OCI-LY3 (cell line): ENCODE measurements at regions not wholly inside any gene's neighbourhood (a gene's known extent, or its start where the extent isn't known, plus 50 kb on each side); places are given as distances from the start of the nearest gene placed in this dataset.
"Not testable (repeated sequence)": the region's sequence is repeated elsewhere in the genome, so short reads cannot be mapped to it uniquely, and the experiment has no call there.

Experiments used
- H2AFZ ChIP-seq: fragments of 200-600, 300-600 bp; shearing (Covaris generic); 2 replicates; pipeline ENCODE4 v1.6.0; 2014; ENCODE audit warnings: antibody characterized with exemption, low read depth, low read length
- H3K27ac ChIP-seq: fragments of 200-600, 300-600 bp; sonication (generic); 2 replicates; pipeline ENCODE4 v1.5.1; 2014; ENCODE audit warnings: mild to moderate bottlenecking, low read length, moderate library complexity, mixed read lengths
- H3K27me3 ChIP-seq: fragments of 200-600, 300-600 bp; sonication (generic); 2 replicates; pipeline ENCODE4 v1.6.1; 2014; ENCODE audit warnings: low read depth, low read length, mixed read lengths
- H3K36me3 ChIP-seq: fragments of 200-600, 300-600 bp; sonication (generic); replicated peaks from 2 replicates; pipeline ENCODE3; 2014; ENCODE audit warnings: low read depth, low read length, mixed read lengths
- H3K4me1 ChIP-seq: fragments of 300-600, 200-600 bp; sonication (generic); 2 replicates; pipeline ENCODE4 v1.6.1; 2014; ENCODE audit warnings: low read length, mixed read lengths
- H3K4me2 ChIP-seq: fragments of 200-600, 300-600 bp; sonication (generic); 2 replicates; pipeline ENCODE4 v1.6.1; 2014; ENCODE audit warnings: low read length, mixed read lengths
- H3K4me3 ChIP-seq: fragments of 300-600, 200-600 bp; sonication (generic); 2 replicates; pipeline ENCODE4 v1.5.1; 2014; ENCODE audit warnings: antibody characterized with exemption, mild to moderate bottlenecking, low read length, moderate library complexity
- H3K79me2 ChIP-seq: fragments of 300-600, 200-600 bp; shearing (Covaris generic); 2 replicates; pipeline ENCODE4 v1.6.1; 2014; ENCODE audit warnings: mild to moderate bottlenecking, low read length, mixed read lengths
- H3K9ac ChIP-seq: fragments of 300-600, 200-600 bp; shearing (Covaris generic); 2 replicates; pipeline ENCODE4 v1.6.0; 2014; ENCODE audit warnings: mild to moderate bottlenecking, low read length, moderate library complexity
- H3K9me3 ChIP-seq: fragments of 200-600, 300-600 bp; shearing (Covaris generic); 2 replicates; pipeline ENCODE4 v1.6.1; 2014; ENCODE audit warnings: low read length, mixed read lengths; ENCODE audit not compliant: insufficient read depth
- H4K20me1 ChIP-seq: fragments of 200-600, 300-600 bp; sonication (generic); 2 replicates; pipeline ENCODE4 v1.6.1; 2016; ENCODE audit warnings: low read length, mixed read lengths; ENCODE audit not compliant: insufficient read depth
- EZH2phosphoT487 ChIP-seq: fragments of 200-600 bp; shearing (Covaris generic); IDR thresholded peaks from 2 replicates; pipeline ENCODE4 v1.6.1; 2018; ENCODE audit warnings: antibody characterized with exemption, mixed run types, low read depth
- TF ChIP-seq, protein P1 (sequence below): fragments of 200-600, 300-600 bp; sonication (generic); IDR thresholded peaks from 2 replicates; pipeline ENCODE4 v1.5.1; 2014; ENCODE audit warnings: antibody characterized with exemption, low read length, low read depth

DNA sequence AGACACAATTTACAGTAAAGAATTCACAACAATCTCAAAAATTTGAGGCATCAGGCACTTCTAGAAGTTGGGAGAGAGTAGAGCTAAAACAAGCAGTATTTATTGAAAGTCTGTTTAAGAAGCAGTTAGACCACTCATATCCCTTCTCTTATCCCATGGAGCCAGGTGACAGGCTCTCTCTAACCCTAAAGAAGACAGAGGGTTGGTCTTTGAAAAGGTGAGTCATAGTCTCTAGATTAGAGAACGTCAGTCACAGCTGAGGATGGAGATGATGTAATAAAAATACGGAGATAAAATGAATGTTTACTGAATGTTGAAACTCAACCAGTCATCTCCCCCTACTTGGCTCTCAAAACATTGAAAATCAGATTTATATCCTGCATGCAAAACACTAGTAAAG, 223.8 kb downstream of the CHIC2 start:
- Histone ChIP-seq H3K9ac (no peak overlapping the region), H3K9me3 (no peaks in the 10 kb centered on the region), H4K20me1 (no peaks in the 10 kb centered on the region), H3K4me3 (no peak overlapping the region), H3K4me1 (no peaks in the 10 kb centered on the region), H3K27me3 (no peaks in the 10 kb centered on the region), H3K4me2 (no peak overlapping the region), H3K27ac (no peak overlapping the region), H3K79me2 (no peaks in the 10 kb centered on the region), H3K36me3 (no peaks in the 10 kb centered on the region), H2AFZ (no peak overlapping the region)
- TF ChIP-seq, protein P1, sequence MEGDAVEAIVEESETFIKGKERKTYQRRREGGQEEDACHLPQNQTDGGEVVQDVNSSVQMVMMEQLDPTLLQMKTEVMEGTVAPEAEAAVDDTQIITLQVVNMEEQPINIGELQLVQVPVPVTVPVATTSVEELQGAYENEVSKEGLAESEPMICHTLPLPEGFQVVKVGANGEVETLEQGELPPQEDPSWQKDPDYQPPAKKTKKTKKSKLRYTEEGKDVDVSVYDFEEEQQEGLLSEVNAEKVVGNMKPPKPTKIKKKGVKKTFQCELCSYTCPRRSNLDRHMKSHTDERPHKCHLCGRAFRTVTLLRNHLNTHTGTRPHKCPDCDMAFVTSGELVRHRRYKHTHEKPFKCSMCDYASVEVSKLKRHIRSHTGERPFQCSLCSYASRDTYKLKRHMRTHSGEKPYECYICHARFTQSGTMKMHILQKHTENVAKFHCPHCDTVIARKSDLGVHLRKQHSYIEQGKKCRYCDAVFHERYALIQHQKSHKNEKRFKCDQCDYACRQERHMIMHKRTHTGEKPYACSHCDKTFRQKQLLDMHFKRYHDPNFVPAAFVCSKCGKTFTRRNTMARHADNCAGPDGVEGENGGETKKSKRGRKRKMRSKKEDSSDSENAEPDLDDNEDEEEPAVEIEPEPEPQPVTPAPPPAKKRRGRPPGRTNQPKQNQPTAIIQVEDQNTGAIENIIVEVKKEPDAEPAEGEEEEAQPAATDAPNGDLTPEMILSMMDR, result no peak
- TF ChIP-seq EZH2phosphoT487, result no peak

DNA sequence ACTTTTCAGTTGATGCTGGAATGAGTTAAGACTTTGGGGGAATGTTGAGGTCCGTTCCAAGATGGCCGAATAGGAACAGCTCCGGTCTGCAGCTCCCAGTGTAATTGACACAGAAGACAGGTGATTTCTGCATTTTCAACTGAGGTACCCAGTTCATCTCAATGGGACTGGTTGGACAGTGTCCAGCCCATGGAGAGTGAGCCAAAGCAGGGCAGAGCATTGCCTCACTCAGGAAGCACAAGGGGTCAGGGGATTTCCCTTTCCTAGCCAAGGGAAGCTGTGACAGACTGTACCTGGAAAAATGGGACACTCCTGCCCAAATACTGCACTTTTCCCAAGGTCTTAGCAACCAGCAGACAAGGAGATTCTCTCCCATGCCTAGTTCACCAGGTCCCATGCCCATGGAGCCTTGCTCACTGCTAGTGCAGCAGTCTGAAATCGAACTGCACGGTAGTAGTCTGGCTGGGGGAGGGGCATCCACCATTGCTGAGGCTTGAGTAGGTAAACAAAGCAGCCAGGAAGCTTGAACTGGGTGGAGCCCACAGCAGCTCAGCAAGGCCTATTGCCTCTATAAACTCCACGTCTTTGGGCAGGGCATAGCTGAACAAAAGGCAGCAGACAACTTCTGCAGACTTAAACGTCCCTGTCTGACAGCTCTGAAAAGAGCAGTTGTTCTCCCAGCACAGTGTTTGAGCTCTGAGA, 231.0 kb downstream of the CHIC2 start:
- H3K4me1 ChIP-seq, H3K27ac ChIP-seq, H3K27me3 ChIP-seq, H3K79me2 ChIP-seq, H2AFZ ChIP-seq, H3K4me3 ChIP-seq, H4K20me1 ChIP-seq, H3K9ac ChIP-seq, H3K4me2 ChIP-seq, H3K9me3 ChIP-seq, H3K36me3 ChIP-seq: not testable (repeated sequence)

DNA sequence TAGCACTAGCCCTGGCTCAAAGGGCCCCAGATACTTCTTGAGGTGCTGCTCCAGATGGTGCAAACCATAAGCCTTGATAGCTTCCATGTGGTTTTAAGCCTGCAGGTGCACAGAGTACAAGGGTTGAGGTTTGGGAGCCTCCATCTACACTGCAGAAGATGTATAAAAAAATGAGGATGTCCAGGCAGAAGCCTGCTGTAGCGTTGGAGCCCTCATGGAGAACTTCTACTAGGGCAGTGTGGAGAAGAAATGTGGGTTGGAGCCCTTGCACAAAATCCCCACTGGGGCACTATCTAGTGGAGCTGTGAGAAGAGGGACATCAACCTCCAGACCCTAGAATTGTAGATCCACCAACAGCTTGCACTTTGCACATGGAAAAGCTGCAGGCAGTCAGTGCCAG, 231.9 kb downstream of the CHIC2 start:
- H4K20me1 ChIP-seq, result no peaks in the 10 kb centered on the region
- H3K79me2 ChIP-seq, result no peaks in the 10 kb centered on the region
- no peak overlapping the region for H3K4me3 ChIP-seq
- no peak for TF ChIP-seq EZH2phosphoT487
- TF ChIP-seq, protein P1, result no peak
- no peak overlapping the region for H2AFZ ChIP-seq
- no peak overlapping the region for H3K4me2 ChIP-seq
- no peaks in the 10 kb centered on the region for H3K27me3 ChIP-seq
- H3K9ac ChIP-seq, result no peak overlapping the region
- H3K36me3 ChIP-seq, result no peaks in the 10 kb centered on the region
- H3K4me1 ChIP-seq, result no peaks in the 10 kb centered on the region
- no peaks in the 10 kb centered on the region for H3K9me3 ChIP-seq
- H3K27ac ChIP-seq, result no peak overlapping the region

DNA sequence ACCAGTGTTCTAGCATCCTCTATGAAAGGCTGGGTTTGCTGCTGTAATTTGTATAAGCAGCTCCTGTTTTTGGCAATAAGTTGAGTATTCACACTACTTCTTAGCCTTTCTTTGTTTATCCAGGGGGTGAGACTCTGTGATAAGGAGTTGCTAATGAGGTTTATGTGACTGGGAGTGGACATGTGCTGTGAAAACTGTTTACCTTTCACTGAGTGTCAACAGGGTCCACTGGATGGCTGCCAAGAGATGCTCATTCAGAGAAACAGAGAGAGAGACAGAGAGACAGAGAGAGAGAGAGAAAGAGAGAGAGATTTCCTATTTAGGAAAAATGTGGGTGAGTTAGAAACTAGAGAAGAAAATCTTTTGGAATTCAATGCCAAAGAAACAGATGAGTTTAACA, 233.9 kb downstream of the CHIC2 start:
- Histone ChIP-seq H3K4me3 (no peak overlapping the region), H3K9ac (no peak overlapping the region), H3K27ac (no peak overlapping the region), H3K36me3 (no peaks in the 10 kb centered on the region), H3K79me2 (no peaks in the 10 kb centered on the region), H3K4me2 (no peak overlapping the region), H4K20me1 (no peaks in the 10 kb centered on the region), H3K9me3 (no peaks in the 10 kb centered on the region), H2AFZ (no peak overlapping the region), H3K27me3 (no peaks in the 10 kb centered on the region), H3K4me1 (no peaks in the 10 kb centered on the region)
- no peak for TF ChIP-seq EZH2phosphoT487
- TF ChIP-seq, protein P1, result no peak
